ENCODE measurements at regions not wholly inside any gene's neighbourhood (a gene's known extent, or its start where the extent isn't known, plus 50 kb on each side); places are given as distances from the start of the nearest gene placed in this dataset.

DNA sequence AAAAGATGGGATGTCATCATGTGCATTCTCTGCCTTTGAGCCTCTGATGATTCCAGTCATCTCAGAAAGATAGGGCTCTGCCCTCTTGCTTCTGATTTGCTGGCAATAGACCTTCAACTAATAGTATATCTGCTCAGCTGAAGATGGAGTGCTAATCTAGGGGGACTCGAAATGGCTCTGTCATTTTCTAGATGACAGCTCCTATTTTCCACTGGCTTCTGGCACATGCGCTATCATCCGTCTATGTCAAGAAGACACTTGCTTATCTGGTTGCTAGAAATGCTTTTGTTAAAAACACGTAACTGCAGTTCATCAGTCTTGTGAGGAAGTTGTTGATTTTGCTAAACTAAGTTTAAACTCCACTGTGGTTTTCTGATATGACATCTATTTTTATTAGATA, 265.5 kb upstream of the ZNF608 start:
- no peak for DNase-seq

GRCh38 chr5:125012727-125013451, 266.4 kb upstream of the ZNF608 start:
- no peak for DNase-seq

GRCh38 chr5:125014202-125014601, 267.8 kb upstream of the ZNF608 start:
- DNase-seq: no peak

- DNase-seq: no peak
Measured at GRCh38 chr5:125017796-125018195, 271.4 kb upstream of the ZNF608 start.

DNA sequence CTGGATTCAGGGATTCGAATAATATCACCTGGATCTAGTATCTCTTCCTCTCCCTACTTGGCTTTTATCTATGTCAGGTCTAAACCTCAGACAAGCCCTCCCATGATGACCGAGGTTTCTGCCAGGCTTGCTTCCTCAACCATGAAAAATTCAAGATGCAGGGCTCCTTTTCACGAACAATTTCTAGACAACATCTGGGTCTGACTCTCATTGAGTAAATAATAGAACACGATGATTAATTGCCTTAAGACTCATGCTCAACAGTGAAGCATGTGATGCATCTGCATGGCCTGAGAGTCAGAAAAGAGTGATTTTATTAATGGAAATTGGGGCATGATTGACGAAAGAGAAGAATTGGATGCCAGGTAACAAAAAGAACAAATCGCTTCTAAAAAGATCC, 277.2 kb upstream of the ZNF608 start:
- no peak for DNase-seq

- DNase-seq: no peak
Measured at GRCh38 chr5:125026867-125027731, 280.7 kb upstream of the ZNF608 start.

GRCh38 chr5:125032286-125032685, 285.8 kb upstream of the ZNF608 start:
- DNase-seq: no peak

DNA sequence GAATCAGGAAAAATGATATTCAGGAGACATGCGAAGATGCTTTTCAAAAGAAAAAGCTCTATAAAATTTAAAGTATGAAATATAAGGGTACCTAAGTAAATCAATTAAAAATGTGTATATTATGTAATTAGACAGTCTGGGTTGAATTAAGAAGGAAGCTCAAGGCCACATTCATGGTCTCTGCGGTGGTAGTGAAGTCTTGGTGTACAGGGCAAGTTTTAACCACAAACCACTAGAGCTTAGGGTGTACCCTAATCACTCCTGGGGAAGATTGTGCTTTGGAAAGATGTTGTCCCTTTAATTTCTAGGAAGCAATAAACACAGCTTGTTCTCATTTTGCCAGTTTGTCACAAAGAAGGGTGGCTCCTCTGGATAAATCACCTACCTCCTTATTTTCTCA, 287.2 kb upstream of the ZNF608 start:
- peak in 1 of 5 experiments; percentile 1 for DNase-seq

DNA sequence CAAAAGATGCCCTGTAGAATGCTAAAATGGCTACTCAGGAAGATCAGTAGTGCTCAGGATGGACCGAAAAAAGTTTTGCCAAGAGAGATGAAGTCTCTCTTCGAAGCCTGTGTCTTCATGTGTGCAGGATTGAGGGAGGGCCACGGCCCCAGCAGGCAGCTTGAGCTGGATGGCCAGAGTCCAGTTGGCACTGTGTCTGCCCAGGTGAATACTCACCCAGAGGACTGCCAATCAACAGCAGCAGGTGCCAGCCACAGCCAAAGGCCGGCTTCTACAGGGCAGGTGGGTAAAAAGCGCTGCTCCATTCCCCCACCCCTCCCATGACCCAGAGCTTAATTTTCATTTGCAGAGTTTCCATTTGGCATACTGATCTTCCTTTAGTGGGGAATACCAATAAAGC, 287.9 kb upstream of the ZNF608 start:
- no peak for DNase-seq

GRCh38 chr5:125036494-125036893, 290.1 kb upstream of the ZNF608 start:
- DNase-seq: no peak

DNA sequence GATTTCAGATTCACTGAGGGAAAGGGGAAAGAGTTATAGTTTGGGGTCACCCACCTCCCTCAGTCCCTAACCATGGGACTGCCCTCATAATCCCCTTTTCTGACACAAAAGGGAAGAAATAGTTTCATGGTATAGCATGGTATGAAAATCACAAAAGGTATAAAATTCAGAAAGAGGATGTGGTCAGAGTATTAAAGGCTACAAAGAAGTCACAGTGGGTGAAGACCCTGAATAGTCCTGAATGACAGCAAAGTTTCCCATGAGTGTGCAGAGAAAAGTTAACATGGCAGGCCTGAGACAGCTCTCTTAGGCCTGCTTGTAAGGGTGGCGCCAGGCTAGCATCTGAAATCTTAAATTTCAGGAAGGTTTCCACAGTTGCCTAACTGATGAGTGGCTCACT, 290.6 kb upstream of the ZNF608 start:
- no peak for DNase-seq

GRCh38 chr5:125037530-125037929, 291.1 kb upstream of the ZNF608 start:
- DNase-seq: no peak

DNA sequence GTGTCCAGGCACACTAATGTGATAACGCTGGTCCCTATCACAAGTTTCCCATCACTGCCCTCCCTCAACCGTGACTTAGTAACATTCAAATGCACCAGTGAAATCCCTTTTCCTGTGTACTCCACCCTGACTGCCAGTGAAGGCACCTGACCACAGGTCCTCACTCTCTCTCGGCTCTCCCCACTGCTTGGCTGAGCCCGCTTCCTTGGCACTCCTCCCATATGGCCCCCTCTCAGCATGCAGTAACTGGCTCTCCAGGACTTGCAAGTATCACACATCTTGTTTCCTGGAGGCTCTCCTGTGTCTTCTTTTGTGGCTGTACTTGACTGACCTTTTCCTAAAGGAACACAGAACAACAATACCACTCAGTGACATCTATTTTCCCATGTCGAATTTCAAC, 292.0 kb upstream of the ZNF608 start:
- DNase-seq: no peak

DNA sequence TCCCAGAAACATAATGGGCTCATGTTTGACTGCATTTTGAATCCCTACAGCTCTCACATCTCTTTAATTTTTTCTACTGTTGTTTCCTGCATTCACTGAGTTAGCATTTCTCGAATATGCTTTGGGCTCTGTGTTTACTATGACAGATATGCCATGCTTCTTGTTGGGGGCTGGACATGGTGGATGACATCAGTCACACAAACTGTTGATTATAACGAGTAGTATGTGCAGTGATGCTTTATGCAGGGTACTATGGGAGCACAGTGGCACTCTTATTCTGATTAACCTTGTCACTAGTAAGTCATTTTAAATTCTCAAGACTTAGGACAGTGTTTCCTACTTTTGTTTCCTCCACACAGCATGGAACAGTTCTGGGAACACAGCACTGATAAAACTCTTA, 295.4 kb upstream of the ZNF608 start:
- no peak for DNase-seq

- DNase-seq: no peak
Measured at GRCh38 chr5:125042261-125042890, 295.9 kb upstream of the ZNF608 start.

- DNase-seq: no peak
Measured at GRCh38 chr5:125043781-125044391, 297.4 kb upstream of the ZNF608 start.

- no peak for DNase-seq
Measured at GRCh38 chr5:125044491-125045282, 298.2 kb upstream of the ZNF608 start.

- no peak for DNase-seq
Measured at GRCh38 chr5:125045646-125046045, 299.2 kb upstream of the ZNF608 start.

DNA sequence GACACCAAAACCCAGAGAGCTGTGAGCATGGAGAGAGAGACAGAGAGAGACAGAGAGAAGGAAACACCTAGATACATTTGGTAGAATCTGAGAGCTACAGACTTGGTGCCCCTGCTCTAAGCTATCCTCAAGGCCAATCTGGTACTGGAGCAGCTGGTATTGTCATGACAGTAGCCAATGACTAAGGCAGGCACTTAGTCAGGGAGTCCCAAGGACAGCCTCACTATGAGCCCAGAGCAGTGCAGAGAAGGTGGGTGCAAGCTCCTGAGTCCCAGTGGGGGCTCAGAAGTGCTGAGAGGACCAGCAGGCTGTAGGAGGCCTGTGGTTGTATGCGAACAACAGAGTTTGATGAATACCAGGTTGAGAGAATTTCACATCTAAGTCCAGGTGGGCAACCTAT, 300.4 kb upstream of the ZNF608 start:
- DNase-seq: no peak

DNA sequence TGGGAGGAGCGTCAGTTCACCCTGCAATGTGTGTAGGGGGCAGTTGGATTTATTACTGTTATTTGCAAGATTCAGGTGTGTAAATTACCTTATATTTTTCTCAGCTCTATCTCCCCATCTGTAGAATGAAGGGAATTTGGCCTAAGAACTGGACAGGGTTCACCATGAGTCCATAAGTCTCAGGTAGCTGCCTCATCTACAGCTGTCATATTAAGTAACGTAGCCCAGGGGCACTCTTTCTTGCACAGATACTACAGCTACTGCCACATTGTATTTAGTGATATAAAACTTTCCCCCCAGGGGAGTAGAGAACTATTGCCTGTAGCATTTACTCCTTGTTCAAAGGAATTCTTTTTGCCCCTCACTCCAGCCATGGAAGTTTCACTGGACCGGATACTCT, 301.4 kb upstream of the ZNF608 start:
- DNase-seq: no peak

GRCh38 chr5:125049721-125050702, 303.6 kb upstream of the ZNF608 start:
- no peak for DNase-seq

All from T-helper 2 cell (primary cell).